Aorta (tissue), 5 donors: ENCODE measurements at regions not wholly inside any gene's neighbourhood (a gene's known extent, or its start where the extent isn't known, plus 50 kb on each side); places are given as distances from the start of the nearest gene placed in this dataset.

Source experiments
- ATAC-seq: fragments of 200-7000 bp; cut with Tn5 transposase; one replicate; pipeline ENCODE4 v1.9.1; 2022; ENCODE audit warnings: moderate library complexity; ENCODE audit not compliant: low FRiP score
- DNase-seq, 2 donors: peaks; one replicate each; pipeline ENCODE4 v3.0.0-alpha.2; 2020
- H3K27ac ChIP-seq, 2 donors: one replicate each; pipeline ENCODE4 v1.5.1; 2013; ENCODE audit warnings: low read length in 2 of 2, mild to moderate bottlenecking in 2 of 2, moderate library complexity in 2 of 2, control low read depth in 1 of 2, inconsistent platforms in 1 of 2, low read depth in 1 of 2
- H3K27me3 ChIP-seq, 2 donors: one replicate each; pipeline ENCODE4 v1.6.1; 2013; ENCODE audit warnings: control low read depth in 1 of 2, low read length in 1 of 2, mild to moderate bottlenecking in 1 of 2, moderate library complexity in 1 of 2; ENCODE audit not compliant: insufficient read depth in 2 of 2, control insufficient read depth in 1 of 2
- H3K36me3 ChIP-seq, 2 donors: one replicate each; pipeline ENCODE4 v1.6.1; 2013; ENCODE audit warnings: control low read depth in 1 of 2, low read length in 1 of 2, mild to moderate bottlenecking in 1 of 2; ENCODE audit not compliant: insufficient read depth in 2 of 2, control insufficient read depth in 1 of 2
- H3K4me1 ChIP-seq, 2 donors: one replicate each; pipeline ENCODE4 v1.6.1; 2013; ENCODE audit warnings: low read length in 2 of 2, control low read depth in 1 of 2, mild to moderate bottlenecking in 1 of 2, moderate library complexity in 1 of 2; ENCODE audit not compliant: insufficient read depth in 2 of 2, control insufficient read depth in 1 of 2
- H3K4me3 ChIP-seq, 2 donors: one replicate each; pipeline ENCODE4 v1.5.1; 2013; ENCODE audit warnings: low read length in 2 of 2, control low read depth in 1 of 2, mild to moderate bottlenecking in 1 of 2
- H3K9me3 ChIP-seq: one replicate; pipeline ENCODE4 v1.6.1; 2013; ENCODE audit warnings: mild to moderate bottlenecking, low read length; ENCODE audit not compliant: control insufficient read depth
- WGBS, 2 donors: extraction: QIAGEN DNeasy Blood & Tissue Kit; methylation state at CpG; one replicate each; pipeline ENCODE4 v1.1.7; 2013; 5-methylcytosine and 5-hydroxymethylcytosine counted together
- intact Hi-C, 2 donors: fragments of 100-400 bp; cut with DNase I; formaldehyde crosslinking; loops; one replicate each; pipeline versions ENCODE4 v1.14.2 to v1.15.0; 2022
- donor health status: healthy with polysubstance abuse.
- donor health status: Bipolar disorder and iron deficiency.
- donor health status: DM: no; HTN: no; CAD: no.
- donor health status: DM: no; HTN: no; CAD: no.
- donor health status: DM: yes; HTN: yes; CAD: no.

GRCh38 chr7:32147546-32148268 is 77.5 kb upstream of the PDE1C start:
- H3K4me1 ChIP-seq = no peaks in the 10 kb centered on the region
- 88 to 89% methylated on average over 1 of the region's 1 CpG for WGBS, 2 donors
- H3K27me3 ChIP-seq = no peaks in the 10 kb centered on the region
- no peak for ATAC-seq
- DNase-seq = no peak
- no peak overlapping the region for H3K4me3 ChIP-seq
- no peaks in the 10 kb centered on the region for H3K36me3 ChIP-seq
- intact Hi-C loops = no loop called here
- H3K27ac ChIP-seq = no peak overlapping the region
- H3K9me3 ChIP-seq = peaks cover 4% of the 10 kb centered on the region

DNA sequence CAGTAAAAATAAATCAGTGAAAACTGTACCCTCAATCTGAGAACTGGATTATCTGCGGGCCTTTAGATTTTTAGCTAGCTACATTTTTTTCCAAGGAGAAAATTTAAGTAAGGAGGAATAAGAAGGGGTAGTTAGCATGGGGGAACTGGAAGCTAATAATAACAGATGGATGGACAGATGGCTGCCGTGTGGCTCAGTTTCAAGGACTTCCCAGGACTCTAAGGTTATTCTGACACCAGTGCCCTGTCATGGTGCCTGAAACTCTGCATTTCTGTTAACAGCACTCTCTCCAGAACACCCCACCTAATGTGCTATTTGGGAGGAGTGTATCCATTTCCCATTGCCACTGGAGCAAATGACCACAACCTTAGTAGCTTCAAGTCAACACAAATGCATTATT is 75.7 kb upstream of the PDE1C start:
- H3K27me3 ChIP-seq = no peaks in the 10 kb centered on the region
- no peak overlapping the region for H3K4me3 ChIP-seq
- intact Hi-C loops = no loop called here
- no peaks in the 10 kb centered on the region for H3K4me1 ChIP-seq
- DNase-seq (no peak), ATAC-seq (no peak)
- no peaks in the 10 kb centered on the region for H3K36me3 ChIP-seq
- H3K9me3 ChIP-seq = peaks cover 4% of the 10 kb centered on the region
- H3K27ac ChIP-seq = no peak overlapping the region
- WGBS, 2 donors = 76 to 90% methylated on average over 2 of the region's 2 CpGs

GRCh38 chr7:32144676-32145075 is 74.5 kb upstream of the PDE1C start:
- H3K27me3 ChIP-seq = no peaks in the 10 kb centered on the region
- H3K4me1 ChIP-seq = no peaks in the 10 kb centered on the region
- DNase-seq (no peak), ATAC-seq (no peak)
- 88 to 91% methylated on average over 4 of the region's 4 CpGs for WGBS, 2 donors
- no peak overlapping the region for H3K27ac ChIP-seq
- H3K4me3 ChIP-seq = no peak overlapping the region
- peaks cover 6% of the 10 kb centered on the region for H3K9me3 ChIP-seq
- intact Hi-C loops = no loop called here
- no peaks in the 10 kb centered on the region for H3K36me3 ChIP-seq

DNA sequence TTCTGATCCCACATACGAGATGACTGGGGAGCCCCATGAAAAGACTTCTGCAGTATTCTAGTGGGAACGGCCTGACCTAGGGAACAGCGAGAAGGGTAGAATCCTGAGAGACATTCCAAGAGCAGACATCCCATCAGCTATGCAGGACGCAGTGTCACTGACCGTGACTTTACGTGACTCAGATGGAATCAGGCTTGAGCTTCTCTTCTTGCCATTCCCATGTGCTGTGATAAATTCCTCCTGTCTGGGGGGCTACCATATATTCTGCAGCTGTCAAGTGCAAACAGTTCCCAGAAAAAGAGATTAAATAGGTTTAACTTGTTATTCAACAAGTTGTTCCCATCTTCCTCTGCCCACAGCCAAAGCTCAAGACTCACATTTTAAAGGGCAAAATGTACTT is 73.1 kb upstream of the PDE1C start:
- no peak overlapping the region for H3K27ac ChIP-seq
- ATAC-seq (no peak), DNase-seq (no peak)
- H3K4me1 ChIP-seq = no peaks in the 10 kb centered on the region
- H3K27me3 ChIP-seq = no peaks in the 10 kb centered on the region
- H3K4me3 ChIP-seq = no peak overlapping the region
- H3K36me3 ChIP-seq = no peaks in the 10 kb centered on the region
- intact Hi-C loops = no loop called here
- WGBS, 2 donors = 35 to 61% methylated on average over 6 of the region's 6 CpGs
- peaks cover 6% of the 10 kb centered on the region for H3K9me3 ChIP-seq

GRCh38 chr7:32142649-32143048 is 72.4 kb upstream of the PDE1C start:
- H3K9me3 ChIP-seq = peaks cover 6% of the 10 kb centered on the region
- no peaks in the 10 kb centered on the region for H3K27me3 ChIP-seq
- no peak overlapping the region for H3K4me3 ChIP-seq
- WGBS, 2 donors = 17 to 18% methylated on average over 3 of the region's 3 CpGs
- no peaks in the 10 kb centered on the region for H3K36me3 ChIP-seq
- DNase-seq (no peak), ATAC-seq (no peak)
- no peak overlapping the region for H3K27ac ChIP-seq
- intact Hi-C loops = no loop called here
- H3K4me1 ChIP-seq = no peaks in the 10 kb centered on the region

- no peak overlapping the region for H3K4me3 ChIP-seq
- 70 to 72% methylated on average over 5 of the region's 5 CpGs for WGBS, 2 donors
- ATAC-seq (no peak), DNase-seq (no peak)
- intact Hi-C loops = no loop called here
- H3K27ac ChIP-seq = no peak overlapping the region
- H3K27me3 ChIP-seq = no peaks in the 10 kb centered on the region
- no peaks in the 10 kb centered on the region for H3K4me1 ChIP-seq
- H3K9me3 ChIP-seq = peaks cover 1% of the 10 kb centered on the region
- no peaks in the 10 kb centered on the region for H3K36me3 ChIP-seq
These were observed 70.2 kb upstream of the PDE1C start for GRCh38 chr7:32140210-32140939.

- intact Hi-C loops = no loop called here
- Histone ChIP-seq H3K9me3 (peaks cover 1% of the 10 kb centered on the region), H3K27ac (no peak overlapping the region), H3K36me3 (no peaks in the 10 kb centered on the region), H3K4me1 (no peaks in the 10 kb centered on the region), H3K27me3 (no peaks in the 10 kb centered on the region), H3K4me3 (no peak overlapping the region)
- DNase-seq (no peak), ATAC-seq (no peak)
- WGBS, 2 donors = 65 to 71% methylated on average over 2 of the region's 2 CpGs
These were observed 66.9 kb upstream of the PDE1C start for GRCh38 chr7:32137059-32137458.

DNA sequence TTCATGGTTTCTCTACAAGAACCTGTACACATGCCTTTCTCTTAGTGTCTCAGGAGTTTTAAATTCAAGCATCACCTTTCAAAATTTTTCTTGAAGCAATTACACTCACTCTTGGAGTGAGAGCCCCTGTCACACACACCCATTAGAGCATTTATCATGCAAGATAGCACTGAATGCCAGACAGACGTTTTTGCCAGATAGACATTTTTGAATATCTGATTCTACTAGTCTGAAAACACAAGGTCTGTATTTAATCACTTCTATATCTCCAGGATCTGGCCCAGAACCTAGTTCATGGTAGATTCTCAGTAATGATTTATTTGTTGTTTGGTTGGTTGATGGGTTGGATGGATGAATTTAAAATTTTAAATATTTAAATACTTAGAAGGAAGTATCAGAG is 60.9 kb upstream of the PDE1C start:
- no peak overlapping the region for H3K4me3 ChIP-seq
- no peaks in the 10 kb centered on the region for H3K9me3 ChIP-seq
- H3K27ac ChIP-seq = no peak overlapping the region
- DNase-seq (no peak), ATAC-seq (no peak)
- no peaks in the 10 kb centered on the region for H3K36me3 ChIP-seq
- no peaks in the 10 kb centered on the region for H3K27me3 ChIP-seq
- 7 to 19% methylated on average over 1 of the region's 1 CpG for WGBS, 2 donors
- intact Hi-C loops = no loop called here
- H3K4me1 ChIP-seq = no peaks in the 10 kb centered on the region

DNA sequence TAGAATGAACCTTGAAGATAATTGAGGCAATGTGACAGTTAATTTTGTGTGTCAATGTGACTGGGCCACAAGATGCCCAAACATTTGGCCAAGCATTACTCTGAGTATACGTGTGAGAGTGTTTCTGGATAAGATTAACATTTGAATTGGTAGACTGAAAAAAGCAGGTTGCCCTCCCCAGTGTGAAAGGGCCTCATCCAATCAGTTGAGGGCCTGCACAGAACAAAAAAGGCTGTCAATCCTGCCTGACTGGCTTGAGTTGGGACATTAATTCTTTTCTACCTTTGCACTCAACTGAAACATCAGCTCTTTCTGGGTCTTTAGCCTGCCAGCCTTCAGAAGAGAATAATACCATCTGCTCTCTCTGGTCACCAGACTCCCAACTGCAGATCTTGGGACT is 56.6 kb upstream of the PDE1C start:
- no peaks in the 10 kb centered on the region for H3K4me1 ChIP-seq
- H3K4me3 ChIP-seq = no peak overlapping the region
- DNase-seq (no peak), ATAC-seq (no peak)
- H3K27ac ChIP-seq = no peak overlapping the region
- no peaks in the 10 kb centered on the region for H3K27me3 ChIP-seq
- H3K9me3 ChIP-seq = no peaks in the 10 kb centered on the region
- WGBS, 2 donors = 19 to 54% methylated on average over 1 of the region's 1 CpG
- intact Hi-C loops = no loop called here
- no peaks in the 10 kb centered on the region for H3K36me3 ChIP-seq
